ENCODE measurements at regions not wholly inside any gene's neighbourhood (a gene's known extent, or its start where the extent isn't known, plus 50 kb on each side); places are given as distances from the start of the nearest gene placed in this dataset.

DNA sequence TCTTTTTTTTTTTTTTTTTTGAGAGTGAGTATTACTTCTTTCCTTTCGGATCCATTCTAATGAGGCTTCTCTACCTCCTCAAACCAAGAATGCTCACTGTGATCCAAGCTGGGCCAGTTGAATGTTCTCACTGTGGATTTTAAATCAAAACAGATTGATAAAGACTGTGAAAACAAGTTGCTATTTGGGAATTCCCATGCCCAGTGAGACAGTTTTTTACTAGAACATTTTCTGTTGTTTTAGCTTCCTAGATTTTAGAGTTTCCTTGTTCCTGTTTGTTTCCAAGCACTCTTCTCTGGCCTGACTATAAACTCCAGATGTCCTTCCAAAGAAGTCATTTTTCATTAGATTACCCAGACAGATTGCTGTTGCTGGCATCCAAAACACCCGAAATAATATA lies 60.1 kb upstream of the GALNT15 start:
- TF ChIP-seq EZH2 (IDR thresholded peaks at IDR 0.05; ENCODE audit: insufficient read depth, poor library complexity, severe bottlenecking) (no peak), EZH2phosphoT487 (IDR thresholded peaks at IDR 0.05; ENCODE audit: insufficient read depth, low read depth) (no peak)

Measured in GM23248 (cell line).